Peyer's patch (tissue), 4 donors: ENCODE measurements at regions not wholly inside any gene's neighbourhood (a gene's known extent, or its start where the extent isn't known, plus 50 kb on each side); places are given as distances from the start of the nearest gene placed in this dataset.

ENCODE experiments used
- POLR2A ChIP-seq, 2 donors: fragments of 450-650 bp; IDR thresholded peaks; one replicate each; pipeline ENCODE4 v1.5.1; 2017; ENCODE audit warnings: antibody characterized with exemption in 2 of 2, mild to moderate bottlenecking in 2 of 2, moderate library complexity in 2 of 2
- TF ChIP-seq, protein P1 (sequence below), 6 experiments: fragments of 450-650 bp in 4 of 6; fragments of 200-600 bp in 2 of 6; sonication (generic) in 1 of 6; IDR thresholded peaks; one replicate each; pipeline ENCODE4 v1.5.1; 2017 to 2019; ENCODE audit warnings: antibody characterized with exemption in 6 of 6, mild to moderate bottlenecking in 3 of 6, moderate library complexity in 1 of 6

DNA sequence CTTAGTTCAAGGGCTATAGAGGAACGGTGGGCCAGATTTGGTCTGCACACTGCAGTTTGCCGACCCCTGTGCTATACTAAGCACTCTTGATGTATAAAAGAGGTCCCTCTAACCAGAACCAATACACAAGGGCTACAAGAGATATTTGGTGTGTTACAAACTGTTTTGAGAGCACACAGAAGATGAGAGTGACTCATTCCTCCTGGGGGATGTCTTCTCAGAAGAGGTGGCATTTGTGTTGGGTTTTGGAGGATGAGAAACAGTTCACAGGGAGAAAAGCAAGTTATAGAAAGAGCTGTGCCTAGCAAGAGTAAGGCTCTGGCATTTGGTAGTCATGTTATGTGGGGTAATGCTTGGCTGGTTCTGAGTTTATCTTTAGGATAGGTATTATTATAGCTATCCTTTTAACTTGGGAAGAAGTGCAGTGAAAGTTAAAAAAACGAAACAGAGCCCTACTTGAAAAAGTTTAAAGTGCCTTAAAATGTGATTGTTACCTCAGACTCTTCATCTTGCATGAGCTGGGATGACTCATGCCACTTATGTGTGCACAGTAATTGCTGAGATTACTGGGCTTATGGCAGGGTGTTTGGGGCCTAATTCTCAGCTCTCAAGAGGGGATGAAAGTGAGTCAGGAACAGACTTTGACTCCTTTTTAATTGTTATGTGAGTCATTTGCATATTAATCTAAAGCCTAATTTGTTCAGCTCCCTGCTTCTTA is 160.4 kb downstream of the KIF20B start:
- TF ChIP-seq, protein P1, sequence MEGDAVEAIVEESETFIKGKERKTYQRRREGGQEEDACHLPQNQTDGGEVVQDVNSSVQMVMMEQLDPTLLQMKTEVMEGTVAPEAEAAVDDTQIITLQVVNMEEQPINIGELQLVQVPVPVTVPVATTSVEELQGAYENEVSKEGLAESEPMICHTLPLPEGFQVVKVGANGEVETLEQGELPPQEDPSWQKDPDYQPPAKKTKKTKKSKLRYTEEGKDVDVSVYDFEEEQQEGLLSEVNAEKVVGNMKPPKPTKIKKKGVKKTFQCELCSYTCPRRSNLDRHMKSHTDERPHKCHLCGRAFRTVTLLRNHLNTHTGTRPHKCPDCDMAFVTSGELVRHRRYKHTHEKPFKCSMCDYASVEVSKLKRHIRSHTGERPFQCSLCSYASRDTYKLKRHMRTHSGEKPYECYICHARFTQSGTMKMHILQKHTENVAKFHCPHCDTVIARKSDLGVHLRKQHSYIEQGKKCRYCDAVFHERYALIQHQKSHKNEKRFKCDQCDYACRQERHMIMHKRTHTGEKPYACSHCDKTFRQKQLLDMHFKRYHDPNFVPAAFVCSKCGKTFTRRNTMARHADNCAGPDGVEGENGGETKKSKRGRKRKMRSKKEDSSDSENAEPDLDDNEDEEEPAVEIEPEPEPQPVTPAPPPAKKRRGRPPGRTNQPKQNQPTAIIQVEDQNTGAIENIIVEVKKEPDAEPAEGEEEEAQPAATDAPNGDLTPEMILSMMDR (IDR thresholded peaks at IDR 0.05): no peak
- no peak for TF ChIP-seq POLR2A (IDR thresholded peaks at IDR 0.05)
